GM12878 (cell line): ENCODE measurements at regions not wholly inside any gene's neighbourhood (a gene's known extent, or its start where the extent isn't known, plus 50 kb on each side); places are given as distances from the start of the nearest gene placed in this dataset.

Experiments
- ASH2L ChIP-seq: fragments of 300-600, 200-600 bp; sonication (generic); IDR thresholded peaks from 2 replicates; pipeline ENCODE4 v1.6.1; 2017; ENCODE audit warnings: low read depth, mild to moderate bottlenecking, borderline replicate concordance
- CREB1 ChIP-seq: IDR thresholded peaks from 2 replicates; pipeline ENCODE4 v1.6.1; 2012; ENCODE audit warnings: low read depth, mild to moderate bottlenecking, inconsistent platforms
- FOXK2 ChIP-seq: fragments of 450-650 bp; IDR thresholded peaks from 2 replicates; pipeline ENCODE4 v1.6.1; 2017; ENCODE audit warnings: mild to moderate bottlenecking, moderate library complexity
- POLR2AphosphoS5 ChIP-seq: IDR thresholded peaks from 2 replicates; pipeline ENCODE4 v1.6.1; 2011; ENCODE audit warnings: mild to moderate bottlenecking, low read length, inconsistent platforms
- SIN3A ChIP-seq: IDR thresholded peaks from 2 replicates; pipeline ENCODE4 v1.6.1; 2012; ENCODE audit warnings: low read depth, low read length, improper control_type of control experiment
- SKIL ChIP-seq: fragments of 450-650 bp; IDR thresholded peaks from 2 replicates; pipeline ENCODE4 v1.6.1; 2017; ENCODE audit warnings: mild to moderate bottlenecking, low read depth, inconsistent platforms; ENCODE audit not compliant: poor library complexity, severe bottlenecking
- YBX1 ChIP-seq: fragments of 450-650 bp; IDR thresholded peaks from 2 replicates; pipeline ENCODE4 v1.6.1; 2016; ENCODE audit warnings: antibody characterized with exemption
- TF ChIP-seq, protein P1 (sequence below), 3 experiments: IDR thresholded peaks in 2 of 3; conservative IDR thresholded peaks in 1 of 3; 2 replicates each; pipeline ENCODE4 v1.5.1; 2011; ENCODE audit warnings: low read depth in 3 of 3, low read length in 3 of 3, mild to moderate bottlenecking in 3 of 3, control low read depth in 2 of 3, moderate library complexity in 2 of 3, inconsistent platforms in 1 of 3, mixed read lengths in 1 of 3; ENCODE audit not compliant: control insufficient read depth in 2 of 3, insufficient read depth in 1 of 3; ENCODE audit errors: extremely low read depth in 1 of 3

GRCh38 chr4:11622961-11623725 lies 194.4 kb upstream of the HS3ST1 start:
- TF ChIP-seq POLR2AphosphoS5 (no peak), FOXK2 (no peak), YBX1 (no peak), CREB1 (no peak), SIN3A (no peak), SKIL (no peak), ASH2L (no peak)
- TF ChIP-seq, protein P1, sequence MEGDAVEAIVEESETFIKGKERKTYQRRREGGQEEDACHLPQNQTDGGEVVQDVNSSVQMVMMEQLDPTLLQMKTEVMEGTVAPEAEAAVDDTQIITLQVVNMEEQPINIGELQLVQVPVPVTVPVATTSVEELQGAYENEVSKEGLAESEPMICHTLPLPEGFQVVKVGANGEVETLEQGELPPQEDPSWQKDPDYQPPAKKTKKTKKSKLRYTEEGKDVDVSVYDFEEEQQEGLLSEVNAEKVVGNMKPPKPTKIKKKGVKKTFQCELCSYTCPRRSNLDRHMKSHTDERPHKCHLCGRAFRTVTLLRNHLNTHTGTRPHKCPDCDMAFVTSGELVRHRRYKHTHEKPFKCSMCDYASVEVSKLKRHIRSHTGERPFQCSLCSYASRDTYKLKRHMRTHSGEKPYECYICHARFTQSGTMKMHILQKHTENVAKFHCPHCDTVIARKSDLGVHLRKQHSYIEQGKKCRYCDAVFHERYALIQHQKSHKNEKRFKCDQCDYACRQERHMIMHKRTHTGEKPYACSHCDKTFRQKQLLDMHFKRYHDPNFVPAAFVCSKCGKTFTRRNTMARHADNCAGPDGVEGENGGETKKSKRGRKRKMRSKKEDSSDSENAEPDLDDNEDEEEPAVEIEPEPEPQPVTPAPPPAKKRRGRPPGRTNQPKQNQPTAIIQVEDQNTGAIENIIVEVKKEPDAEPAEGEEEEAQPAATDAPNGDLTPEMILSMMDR (IDR thresholded peaks at IDR 0.05 in 2 of 3, conservative IDR thresholded peaks at IDR 0.05 in 1 of 3; ENCODE audit: control insufficient read depth in 2 of 3, extremely low read depth in 1 of 3, insufficient read depth in 1 of 3, low read depth in 3 of 3, low read length in 3 of 3), result no peak
